ENCODE measurements at regions not wholly inside any gene's neighbourhood (a gene's known extent, or its start where the extent isn't known, plus 50 kb on each side); places are given as distances from the start of the nearest gene placed in this dataset.
A peak's percentile ranks its signal among the peaks of the same experiment; 100 is the strongest.

DNA sequence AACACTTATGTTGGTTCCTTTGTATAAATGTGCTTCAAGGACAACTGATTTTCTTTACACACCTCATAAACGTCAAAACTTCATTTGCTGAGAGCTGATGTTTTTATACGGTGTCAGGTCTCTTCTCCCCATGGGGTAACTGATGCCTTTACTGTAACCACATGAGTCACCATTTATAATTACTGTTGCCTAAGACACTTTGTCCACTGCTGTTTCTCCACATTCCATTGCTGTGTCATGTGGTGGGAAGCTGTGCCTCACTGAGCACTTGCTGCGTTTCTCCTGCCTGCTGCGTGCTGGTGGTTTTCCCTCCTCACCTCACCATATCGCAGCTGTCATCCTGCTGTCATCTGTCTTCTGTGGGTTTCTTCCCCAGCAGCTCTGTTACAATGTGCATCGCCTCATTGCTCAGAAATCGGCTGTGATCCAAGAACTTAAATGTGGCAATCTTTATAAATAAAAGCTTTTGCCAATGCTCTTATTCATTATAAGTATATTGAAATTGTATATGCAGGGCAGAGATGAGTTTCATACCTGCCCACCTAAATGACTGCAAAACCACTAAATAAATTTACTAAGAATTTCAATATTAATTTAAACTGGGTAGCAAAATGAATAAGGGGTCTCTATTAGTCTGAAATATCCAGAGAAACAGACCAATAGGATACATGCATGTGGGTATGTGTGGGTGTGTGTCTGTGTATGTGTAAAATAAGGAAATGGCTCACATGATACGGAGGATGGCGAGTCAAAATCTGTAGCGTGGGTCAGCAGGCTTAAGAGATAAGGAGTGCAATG lies 547.0 kb upstream of the SLITRK5 start (continued):
- TF ChIP-seq, protein P1, sequence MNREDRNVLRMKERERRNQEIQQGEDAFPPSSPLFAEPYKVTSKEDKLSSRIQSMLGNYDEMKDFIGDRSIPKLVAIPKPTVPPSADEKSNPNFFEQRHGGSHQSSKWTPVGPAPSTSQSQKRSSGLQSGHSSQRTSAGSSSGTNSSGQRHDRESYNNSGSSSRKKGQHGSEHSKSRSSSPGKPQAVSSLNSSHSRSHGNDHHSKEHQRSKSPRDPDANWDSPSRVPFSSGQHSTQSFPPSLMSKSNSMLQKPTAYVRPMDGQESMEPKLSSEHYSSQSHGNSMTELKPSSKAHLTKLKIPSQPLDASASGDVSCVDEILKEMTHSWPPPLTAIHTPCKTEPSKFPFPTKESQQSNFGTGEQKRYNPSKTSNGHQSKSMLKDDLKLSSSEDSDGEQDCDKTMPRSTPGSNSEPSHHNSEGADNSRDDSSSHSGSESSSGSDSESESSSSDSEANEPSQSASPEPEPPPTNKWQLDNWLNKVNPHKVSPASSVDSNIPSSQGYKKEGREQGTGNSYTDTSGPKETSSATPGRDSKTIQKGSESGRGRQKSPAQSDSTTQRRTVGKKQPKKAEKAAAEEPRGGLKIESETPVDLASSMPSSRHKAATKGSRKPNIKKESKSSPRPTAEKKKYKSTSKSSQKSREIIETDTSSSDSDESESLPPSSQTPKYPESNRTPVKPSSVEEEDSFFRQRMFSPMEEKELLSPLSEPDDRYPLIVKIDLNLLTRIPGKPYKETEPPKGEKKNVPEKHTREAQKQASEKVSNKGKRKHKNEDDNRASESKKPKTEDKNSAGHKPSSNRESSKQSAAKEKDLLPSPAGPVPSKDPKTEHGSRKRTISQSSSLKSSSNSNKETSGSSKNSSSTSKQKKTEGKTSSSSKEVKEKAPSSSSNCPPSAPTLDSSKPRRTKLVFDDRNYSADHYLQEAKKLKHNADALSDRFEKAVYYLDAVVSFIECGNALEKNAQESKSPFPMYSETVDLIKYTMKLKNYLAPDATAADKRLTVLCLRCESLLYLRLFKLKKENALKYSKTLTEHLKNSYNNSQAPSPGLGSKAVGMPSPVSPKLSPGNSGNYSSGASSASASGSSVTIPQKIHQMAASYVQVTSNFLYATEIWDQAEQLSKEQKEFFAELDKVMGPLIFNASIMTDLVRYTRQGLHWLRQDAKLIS (CRISPR knock-in tag; IDR thresholded peaks at IDR 0.05), result no peak
- TF ChIP-seq ZNF7 (CRISPR knock-in tag; IDR thresholded peaks at IDR 0.05), result no peak
- TF ChIP-seq, protein P2, sequence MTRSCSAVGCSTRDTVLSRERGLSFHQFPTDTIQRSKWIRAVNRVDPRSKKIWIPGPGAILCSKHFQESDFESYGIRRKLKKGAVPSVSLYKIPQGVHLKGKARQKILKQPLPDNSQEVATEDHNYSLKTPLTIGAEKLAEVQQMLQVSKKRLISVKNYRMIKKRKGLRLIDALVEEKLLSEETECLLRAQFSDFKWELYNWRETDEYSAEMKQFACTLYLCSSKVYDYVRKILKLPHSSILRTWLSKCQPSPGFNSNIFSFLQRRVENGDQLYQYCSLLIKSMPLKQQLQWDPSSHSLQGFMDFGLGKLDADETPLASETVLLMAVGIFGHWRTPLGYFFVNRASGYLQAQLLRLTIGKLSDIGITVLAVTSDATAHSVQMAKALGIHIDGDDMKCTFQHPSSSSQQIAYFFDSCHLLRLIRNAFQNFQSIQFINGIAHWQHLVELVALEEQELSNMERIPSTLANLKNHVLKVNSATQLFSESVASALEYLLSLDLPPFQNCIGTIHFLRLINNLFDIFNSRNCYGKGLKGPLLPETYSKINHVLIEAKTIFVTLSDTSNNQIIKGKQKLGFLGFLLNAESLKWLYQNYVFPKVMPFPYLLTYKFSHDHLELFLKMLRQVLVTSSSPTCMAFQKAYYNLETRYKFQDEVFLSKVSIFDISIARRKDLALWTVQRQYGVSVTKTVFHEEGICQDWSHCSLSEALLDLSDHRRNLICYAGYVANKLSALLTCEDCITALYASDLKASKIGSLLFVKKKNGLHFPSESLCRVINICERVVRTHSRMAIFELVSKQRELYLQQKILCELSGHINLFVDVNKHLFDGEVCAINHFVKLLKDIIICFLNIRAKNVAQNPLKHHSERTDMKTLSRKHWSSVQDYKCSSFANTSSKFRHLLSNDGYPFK (CRISPR knock-in tag; IDR thresholded peaks at IDR 0.05; ENCODE audit: borderline replicate concordance), result no peak
- TF ChIP-seq MAFF (IDR thresholded peaks at IDR 0.05; ENCODE audit: low read depth, low read length), result 0 out of 2 replicates have a peak, but pooled peaks have one; percentile 1
- TF ChIP-seq, protein P3, sequence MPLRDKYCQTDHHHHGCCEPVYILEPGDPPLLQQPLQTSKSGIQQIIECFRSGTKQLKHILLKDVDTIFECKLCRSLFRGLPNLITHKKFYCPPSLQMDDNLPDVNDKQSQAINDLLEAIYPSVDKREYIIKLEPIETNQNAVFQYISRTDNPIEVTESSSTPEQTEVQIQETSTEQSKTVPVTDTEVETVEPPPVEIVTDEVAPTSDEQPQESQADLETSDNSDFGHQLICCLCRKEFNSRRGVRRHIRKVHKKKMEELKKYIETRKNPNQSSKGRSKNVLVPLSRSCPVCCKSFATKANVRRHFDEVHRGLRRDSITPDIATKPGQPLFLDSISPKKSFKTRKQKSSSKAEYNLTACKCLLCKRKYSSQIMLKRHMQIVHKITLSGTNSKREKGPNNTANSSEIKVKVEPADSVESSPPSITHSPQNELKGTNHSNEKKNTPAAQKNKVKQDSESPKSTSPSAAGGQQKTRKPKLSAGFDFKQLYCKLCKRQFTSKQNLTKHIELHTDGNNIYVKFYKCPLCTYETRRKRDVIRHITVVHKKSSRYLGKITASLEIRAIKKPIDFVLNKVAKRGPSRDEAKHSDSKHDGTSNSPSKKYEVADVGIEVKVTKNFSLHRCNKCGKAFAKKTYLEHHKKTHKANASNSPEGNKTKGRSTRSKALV (CRISPR knock-in tag; IDR thresholded peaks at IDR 0.05), result no peak
- TF ChIP-seq ATRX (CRISPR knock-in tag; IDR thresholded peaks at IDR 0.05; ENCODE audit: borderline replicate concordance), result no peak
- TF ChIP-seq, protein P4, sequence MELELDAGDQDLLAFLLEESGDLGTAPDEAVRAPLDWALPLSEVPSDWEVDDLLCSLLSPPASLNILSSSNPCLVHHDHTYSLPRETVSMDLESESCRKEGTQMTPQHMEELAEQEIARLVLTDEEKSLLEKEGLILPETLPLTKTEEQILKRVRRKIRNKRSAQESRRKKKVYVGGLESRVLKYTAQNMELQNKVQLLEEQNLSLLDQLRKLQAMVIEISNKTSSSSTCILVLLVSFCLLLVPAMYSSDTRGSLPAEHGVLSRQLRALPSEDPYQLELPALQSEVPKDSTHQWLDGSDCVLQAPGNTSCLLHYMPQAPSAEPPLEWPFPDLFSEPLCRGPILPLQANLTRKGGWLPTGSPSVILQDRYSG (CRISPR knock-in tag; IDR thresholded peaks at IDR 0.05), result no peak
- TF ChIP-seq POLR2AphosphoS5 (IDR thresholded peaks at IDR 0.05; ENCODE audit: low read depth, low read length), result no peak
- TF ChIP-seq CSRNP2 (CRISPR knock-in tag; conservative IDR thresholded peaks at IDR 0.05; ENCODE audit: low read depth), result no peak
- peak; percentile 40; the same call in 1 of the 2 replicates for TF ChIP-seq CEBPB (IDR thresholded peaks at IDR 0.05; ENCODE audit: borderline replicate concordance, low read depth, low read length)
- TF ChIP-seq, protein P5, sequence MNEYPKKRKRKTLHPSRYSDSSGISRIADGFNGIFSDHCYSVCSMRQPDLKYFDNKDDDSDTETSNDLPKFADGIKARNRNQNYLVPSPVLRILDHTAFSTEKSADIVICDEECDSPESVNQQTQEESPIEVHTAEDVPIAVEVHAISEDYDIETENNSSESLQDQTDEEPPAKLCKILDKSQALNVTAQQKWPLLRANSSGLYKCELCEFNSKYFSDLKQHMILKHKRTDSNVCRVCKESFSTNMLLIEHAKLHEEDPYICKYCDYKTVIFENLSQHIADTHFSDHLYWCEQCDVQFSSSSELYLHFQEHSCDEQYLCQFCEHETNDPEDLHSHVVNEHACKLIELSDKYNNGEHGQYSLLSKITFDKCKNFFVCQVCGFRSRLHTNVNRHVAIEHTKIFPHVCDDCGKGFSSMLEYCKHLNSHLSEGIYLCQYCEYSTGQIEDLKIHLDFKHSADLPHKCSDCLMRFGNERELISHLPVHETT (CRISPR knock-in tag; conservative IDR thresholded peaks at IDR 0.05), result no peak
- TF ChIP-seq CC2D1A (CRISPR knock-in tag; IDR thresholded peaks at IDR 0.05), result no peak

Measured in HepG2 (cell line).